ENCODE measurements at regions not wholly inside any gene's neighbourhood (a gene's known extent, or its start where the extent isn't known, plus 50 kb on each side); places are given as distances from the start of the nearest gene placed in this dataset.

DNA sequence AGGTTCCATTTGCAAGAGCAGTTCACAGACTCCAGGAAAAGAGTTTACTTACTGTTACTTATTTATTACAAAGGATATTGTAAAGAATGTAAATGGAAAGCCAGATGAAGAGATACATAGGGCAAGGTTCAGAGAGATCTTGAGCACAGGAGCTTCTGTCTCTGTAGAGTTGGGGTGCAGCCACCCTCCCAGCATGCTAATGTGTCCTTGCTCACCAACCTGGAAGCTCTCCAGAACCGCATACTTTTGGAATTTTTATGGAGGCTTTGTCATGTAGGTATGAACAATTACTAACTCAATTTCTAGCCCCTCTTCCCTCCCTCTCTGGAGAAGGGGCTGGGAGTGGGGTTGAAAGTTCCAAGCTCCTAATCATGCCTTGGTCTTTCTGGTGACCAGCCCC, 857.2 kb downstream of the RPA4 start:
- Histone ChIP-seq H3K9me3 (ENCODE audit: control insufficient read depth, low read depth, low read length) (no peaks in the 10 kb centered on the region), H3K9me1 (ENCODE audit: control insufficient read depth, extremely low read depth, insufficient read depth, low read length) (no peaks in the 10 kb centered on the region), H3K36me3 (ENCODE audit: control insufficient read depth in 2 of 2, extremely low read depth in 1 of 2, insufficient read depth in 2 of 2, low read length in 2 of 2) (no peaks in the 10 kb centered on the region), H3K9ac (ENCODE audit: control insufficient read depth, extremely low read depth, insufficient read depth, low read length) (no peak overlapping the region), H3K4me3 (ENCODE audit: control insufficient read depth in 2 of 3, extremely low read depth in 1 of 3, insufficient read depth in 2 of 3, low read depth in 1 of 3, low read length in 3 of 3) (no peak overlapping the region), H3K4me1 (ENCODE audit: control insufficient read depth, extremely low read depth, insufficient read depth, low read length) (peaks cover 9% of the 10 kb centered on the region), H4K20me1 (ENCODE audit: control insufficient read depth, extremely low read depth, insufficient read depth, low read length) (no peaks in the 10 kb centered on the region), H3K4me2 (ENCODE audit: control insufficient read depth, extremely low read depth, insufficient read depth, low read depth, low read length) (peak overlapping the region; percentile 34), H3K27me3 (ENCODE audit: control insufficient read depth, extremely low read depth, insufficient read depth, low read length) (no peaks in the 10 kb centered on the region), H3K27ac (ENCODE audit: control insufficient read depth, insufficient read depth, low read length) (no peak overlapping the region), H3K79me2 (ENCODE audit: control insufficient read depth, insufficient read depth, low read length) (no peaks in the 10 kb centered on the region), H2AFZ (ENCODE audit: control insufficient read depth, low read length) (no peak overlapping the region)
- dilution Hi-C loops (cut with MboI; ENCODE audit: extremely low pct_ligation_motif_present, low sequenced_read_pairs): no loop called here
- TF ChIP-seq, protein P1, sequence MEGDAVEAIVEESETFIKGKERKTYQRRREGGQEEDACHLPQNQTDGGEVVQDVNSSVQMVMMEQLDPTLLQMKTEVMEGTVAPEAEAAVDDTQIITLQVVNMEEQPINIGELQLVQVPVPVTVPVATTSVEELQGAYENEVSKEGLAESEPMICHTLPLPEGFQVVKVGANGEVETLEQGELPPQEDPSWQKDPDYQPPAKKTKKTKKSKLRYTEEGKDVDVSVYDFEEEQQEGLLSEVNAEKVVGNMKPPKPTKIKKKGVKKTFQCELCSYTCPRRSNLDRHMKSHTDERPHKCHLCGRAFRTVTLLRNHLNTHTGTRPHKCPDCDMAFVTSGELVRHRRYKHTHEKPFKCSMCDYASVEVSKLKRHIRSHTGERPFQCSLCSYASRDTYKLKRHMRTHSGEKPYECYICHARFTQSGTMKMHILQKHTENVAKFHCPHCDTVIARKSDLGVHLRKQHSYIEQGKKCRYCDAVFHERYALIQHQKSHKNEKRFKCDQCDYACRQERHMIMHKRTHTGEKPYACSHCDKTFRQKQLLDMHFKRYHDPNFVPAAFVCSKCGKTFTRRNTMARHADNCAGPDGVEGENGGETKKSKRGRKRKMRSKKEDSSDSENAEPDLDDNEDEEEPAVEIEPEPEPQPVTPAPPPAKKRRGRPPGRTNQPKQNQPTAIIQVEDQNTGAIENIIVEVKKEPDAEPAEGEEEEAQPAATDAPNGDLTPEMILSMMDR (optimal IDR thresholded peaks at IDR 0.05 in 1 of 3, IDR thresholded peaks at IDR 0.05 in 1 of 3, conservative IDR thresholded peaks at IDR 0.05 in 1 of 3; ENCODE audit: extremely low read depth in 1 of 3, insufficient read depth in 2 of 3, low read length in 3 of 3): no peak
- TF ChIP-seq EZH2 (IDR thresholded peaks at IDR 0.05; ENCODE audit: low read length): no peak
- no peak for DNase-seq (ENCODE audit: low read depth, low spot score)
- FAIRE-seq: no peak

DNA sequence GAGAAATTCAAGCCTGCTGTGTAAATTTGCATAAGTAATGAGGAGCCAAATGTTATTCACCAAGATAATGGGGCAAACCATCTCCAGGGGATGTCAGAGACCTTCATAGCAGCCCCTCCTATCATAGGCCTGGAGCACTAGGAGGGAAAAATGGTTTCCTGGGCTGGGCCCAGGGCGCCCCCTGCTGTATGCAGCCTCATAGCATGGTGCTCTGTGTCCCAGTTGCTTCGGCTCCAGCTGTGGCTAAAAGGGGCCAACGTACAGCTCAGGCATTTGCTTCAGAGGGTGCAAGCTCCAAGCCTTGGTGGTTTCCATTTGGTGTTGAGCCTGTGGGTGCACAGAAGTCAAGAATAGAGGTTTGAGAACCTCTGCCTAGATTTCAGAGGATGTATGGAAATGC, 859.3 kb downstream of the RPA4 start:
- Histone ChIP-seq H3K9me1 (ENCODE audit: control insufficient read depth, extremely low read depth, insufficient read depth, low read length) (no peaks in the 10 kb centered on the region), H3K4me2 (ENCODE audit: control insufficient read depth, extremely low read depth, insufficient read depth, low read depth, low read length) (no peak overlapping the region), H3K9me3 (ENCODE audit: control insufficient read depth, low read depth, low read length) (no peaks in the 10 kb centered on the region), H3K9ac (ENCODE audit: control insufficient read depth, extremely low read depth, insufficient read depth, low read length) (no peak overlapping the region), H3K79me2 (ENCODE audit: control insufficient read depth, insufficient read depth, low read length) (no peaks in the 10 kb centered on the region), H3K4me1 (ENCODE audit: control insufficient read depth, extremely low read depth, insufficient read depth, low read length) (peaks cover 9% of the 10 kb centered on the region), H3K4me3 (ENCODE audit: control insufficient read depth in 2 of 3, extremely low read depth in 1 of 3, insufficient read depth in 2 of 3, low read depth in 1 of 3, low read length in 3 of 3) (no peak overlapping the region), H2AFZ (ENCODE audit: control insufficient read depth, low read length) (no peak overlapping the region), H4K20me1 (ENCODE audit: control insufficient read depth, extremely low read depth, insufficient read depth, low read length) (no peaks in the 10 kb centered on the region), H3K36me3 (ENCODE audit: control insufficient read depth in 2 of 2, extremely low read depth in 1 of 2, insufficient read depth in 2 of 2, low read length in 2 of 2) (no peaks in the 10 kb centered on the region), H3K27ac (ENCODE audit: control insufficient read depth, insufficient read depth, low read length) (no peak overlapping the region), H3K27me3 (ENCODE audit: control insufficient read depth, extremely low read depth, insufficient read depth, low read length) (no peaks in the 10 kb centered on the region)
- FAIRE-seq: no peak
- TF ChIP-seq, protein P1 (optimal IDR thresholded peaks at IDR 0.05 in 1 of 3, IDR thresholded peaks at IDR 0.05 in 1 of 3, conservative IDR thresholded peaks at IDR 0.05 in 1 of 3; ENCODE audit: extremely low read depth in 1 of 3, insufficient read depth in 2 of 3, low read length in 3 of 3): peak in 1 of 3 experiments; percentile 17
- no peak for TF ChIP-seq EZH2 (IDR thresholded peaks at IDR 0.05; ENCODE audit: low read length)
- DNase-seq (ENCODE audit: low read depth, low spot score): no peak
- dilution Hi-C loops (cut with MboI; ENCODE audit: extremely low pct_ligation_motif_present, low sequenced_read_pairs): no loop called here

Measured in keratinocyte (primary cell).